Tibial nerve (tissue), 3 donors: ENCODE measurements at regions not wholly inside any gene's neighbourhood (a gene's known extent, or its start where the extent isn't known, plus 50 kb on each side); places are given as distances from the start of the nearest gene placed in this dataset.

Experiments used
- POLR2A ChIP-seq, 2 donors: fragments of 450-650 bp; IDR thresholded peaks; one replicate each; pipeline ENCODE4 v1.6.1; 2017; ENCODE audit warnings: antibody characterized with exemption in 2 of 2, mild to moderate bottlenecking in 2 of 2, moderate library complexity in 2 of 2
- TF ChIP-seq, protein P1 (sequence below), 5 experiments: fragments of 200-600 bp in 3 of 5; fragments of 450-650 bp in 2 of 5; sonication (generic) in 3 of 5; IDR thresholded peaks; one replicate each; pipeline ENCODE4 v1.5.1; 2016 to 2019; ENCODE audit warnings: antibody characterized with exemption in 5 of 5, mild to moderate bottlenecking in 3 of 5, moderate library complexity in 2 of 5

DNA sequence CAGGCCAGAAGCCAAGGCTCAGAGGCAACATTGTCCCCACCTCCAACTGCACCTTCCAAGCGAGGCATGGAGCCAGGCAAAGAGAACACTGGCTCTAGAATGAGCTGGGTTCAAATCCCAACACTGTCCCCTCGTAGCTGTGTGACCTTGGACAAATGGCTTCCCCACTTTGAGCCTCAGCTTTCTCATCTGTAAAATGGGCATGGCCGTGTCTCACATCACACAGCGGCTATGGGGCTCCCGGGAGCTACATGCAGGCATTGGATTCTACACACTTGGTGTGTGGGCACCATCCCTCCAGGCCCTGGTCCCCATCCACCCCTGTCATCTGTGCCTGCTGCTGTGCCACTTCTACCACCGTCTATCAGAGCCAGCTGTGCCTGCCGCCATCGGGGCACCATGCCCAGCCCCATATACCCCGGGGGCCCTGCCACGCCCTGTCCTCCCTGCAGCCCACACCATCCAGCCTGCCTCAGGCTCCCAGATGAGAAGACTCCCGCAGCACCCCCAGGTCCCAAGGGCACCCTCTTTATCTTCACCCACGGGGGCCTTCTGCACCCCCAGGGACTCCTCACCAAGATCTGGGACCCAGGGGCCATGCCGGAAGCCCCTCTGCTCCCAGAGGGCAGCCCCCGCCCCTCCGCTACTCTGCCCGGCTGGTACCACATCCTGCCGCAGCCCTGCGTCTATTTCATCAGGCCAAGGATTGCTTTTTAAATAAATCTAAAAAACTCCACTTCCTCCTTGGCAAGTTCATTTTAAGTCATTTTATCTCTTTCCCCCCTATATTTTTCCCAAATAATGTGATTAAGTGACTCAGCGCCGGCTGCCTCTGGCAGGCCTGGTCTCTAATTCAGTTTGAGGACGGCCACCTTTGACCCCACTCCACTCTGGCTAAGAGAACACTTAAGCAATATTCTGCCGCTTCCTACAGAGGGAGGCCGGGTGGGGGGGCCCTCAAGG is 107.8 kb upstream of the TARDBP start:
- TF ChIP-seq POLR2A (IDR thresholded peaks at IDR 0.05): no peak
- TF ChIP-seq, protein P1, sequence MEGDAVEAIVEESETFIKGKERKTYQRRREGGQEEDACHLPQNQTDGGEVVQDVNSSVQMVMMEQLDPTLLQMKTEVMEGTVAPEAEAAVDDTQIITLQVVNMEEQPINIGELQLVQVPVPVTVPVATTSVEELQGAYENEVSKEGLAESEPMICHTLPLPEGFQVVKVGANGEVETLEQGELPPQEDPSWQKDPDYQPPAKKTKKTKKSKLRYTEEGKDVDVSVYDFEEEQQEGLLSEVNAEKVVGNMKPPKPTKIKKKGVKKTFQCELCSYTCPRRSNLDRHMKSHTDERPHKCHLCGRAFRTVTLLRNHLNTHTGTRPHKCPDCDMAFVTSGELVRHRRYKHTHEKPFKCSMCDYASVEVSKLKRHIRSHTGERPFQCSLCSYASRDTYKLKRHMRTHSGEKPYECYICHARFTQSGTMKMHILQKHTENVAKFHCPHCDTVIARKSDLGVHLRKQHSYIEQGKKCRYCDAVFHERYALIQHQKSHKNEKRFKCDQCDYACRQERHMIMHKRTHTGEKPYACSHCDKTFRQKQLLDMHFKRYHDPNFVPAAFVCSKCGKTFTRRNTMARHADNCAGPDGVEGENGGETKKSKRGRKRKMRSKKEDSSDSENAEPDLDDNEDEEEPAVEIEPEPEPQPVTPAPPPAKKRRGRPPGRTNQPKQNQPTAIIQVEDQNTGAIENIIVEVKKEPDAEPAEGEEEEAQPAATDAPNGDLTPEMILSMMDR (IDR thresholded peaks at IDR 0.05): no peak
